ENCODE measurements at regions not wholly inside any gene's neighbourhood (a gene's known extent, or its start where the extent isn't known, plus 50 kb on each side); places are given as distances from the start of the nearest gene placed in this dataset.

DNA sequence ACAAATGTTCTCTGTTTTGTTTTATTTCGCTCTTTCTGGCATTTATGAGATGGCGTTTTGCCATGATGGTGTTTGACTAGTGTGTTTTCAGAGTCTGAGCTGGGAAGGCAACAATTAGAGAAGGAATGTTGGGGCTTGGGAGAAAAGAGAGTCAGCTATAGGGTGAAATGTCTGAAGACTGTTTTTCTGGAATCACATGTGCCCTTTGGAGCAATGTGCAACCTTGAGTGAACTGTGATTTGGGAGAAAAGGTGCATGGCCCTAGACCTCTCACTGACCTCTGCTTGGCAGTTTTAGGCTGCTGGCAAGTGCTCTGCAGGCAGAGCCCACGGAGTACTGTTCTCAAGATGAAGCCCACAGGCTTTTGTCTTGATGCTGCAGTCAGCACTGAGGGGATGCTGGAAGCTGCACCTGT is 379.9 kb upstream of the PDE3A start:
- no peak for DNase-seq (ENCODE audit: extremely low spot score)
- ChIA-PET POLR2A (no interaction called here), CTCF (interaction anchor here (1.1 kb wide), 1 partner anchor 17 kb away, joined by 3 read pairs; no protein-coding TSS in a partner anchor)
- TF ChIP-seq, protein P1, sequence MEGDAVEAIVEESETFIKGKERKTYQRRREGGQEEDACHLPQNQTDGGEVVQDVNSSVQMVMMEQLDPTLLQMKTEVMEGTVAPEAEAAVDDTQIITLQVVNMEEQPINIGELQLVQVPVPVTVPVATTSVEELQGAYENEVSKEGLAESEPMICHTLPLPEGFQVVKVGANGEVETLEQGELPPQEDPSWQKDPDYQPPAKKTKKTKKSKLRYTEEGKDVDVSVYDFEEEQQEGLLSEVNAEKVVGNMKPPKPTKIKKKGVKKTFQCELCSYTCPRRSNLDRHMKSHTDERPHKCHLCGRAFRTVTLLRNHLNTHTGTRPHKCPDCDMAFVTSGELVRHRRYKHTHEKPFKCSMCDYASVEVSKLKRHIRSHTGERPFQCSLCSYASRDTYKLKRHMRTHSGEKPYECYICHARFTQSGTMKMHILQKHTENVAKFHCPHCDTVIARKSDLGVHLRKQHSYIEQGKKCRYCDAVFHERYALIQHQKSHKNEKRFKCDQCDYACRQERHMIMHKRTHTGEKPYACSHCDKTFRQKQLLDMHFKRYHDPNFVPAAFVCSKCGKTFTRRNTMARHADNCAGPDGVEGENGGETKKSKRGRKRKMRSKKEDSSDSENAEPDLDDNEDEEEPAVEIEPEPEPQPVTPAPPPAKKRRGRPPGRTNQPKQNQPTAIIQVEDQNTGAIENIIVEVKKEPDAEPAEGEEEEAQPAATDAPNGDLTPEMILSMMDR (IDR thresholded peaks at IDR 0.05; ENCODE audit: control extremely low read depth, extremely low read depth, low read depth, missing control alignments), result no peak

DNA sequence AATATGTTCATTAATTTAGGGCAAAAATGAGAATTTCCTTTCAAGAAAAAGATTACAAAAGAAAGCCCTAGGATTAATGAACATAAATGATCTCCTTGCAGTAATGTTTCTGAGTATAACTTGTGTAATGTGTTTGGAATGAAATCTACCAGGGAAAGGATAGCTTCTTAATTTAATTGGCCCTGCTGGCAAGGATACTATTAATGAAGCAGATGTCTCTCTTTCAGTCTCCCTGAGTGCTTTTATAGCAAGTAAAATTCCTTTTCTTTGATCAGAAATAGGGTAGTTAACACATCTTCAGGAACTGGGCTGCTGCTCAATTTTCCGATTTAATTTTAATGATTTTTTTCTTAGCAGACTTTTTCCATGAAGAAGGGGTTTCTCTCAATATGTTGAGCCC is 379.4 kb upstream of the PDE3A start:
- ChIA-PET POLR2A (no interaction called here), CTCF (interaction anchor here (1.1 kb wide), 1 partner anchor 17 kb away, joined by 3 read pairs; no protein-coding TSS in a partner anchor)
- TF ChIP-seq, protein P1 (IDR thresholded peaks at IDR 0.05; ENCODE audit: control extremely low read depth, extremely low read depth, low read depth, missing control alignments), result no peak
- no peak for DNase-seq (ENCODE audit: extremely low spot score)

DNA sequence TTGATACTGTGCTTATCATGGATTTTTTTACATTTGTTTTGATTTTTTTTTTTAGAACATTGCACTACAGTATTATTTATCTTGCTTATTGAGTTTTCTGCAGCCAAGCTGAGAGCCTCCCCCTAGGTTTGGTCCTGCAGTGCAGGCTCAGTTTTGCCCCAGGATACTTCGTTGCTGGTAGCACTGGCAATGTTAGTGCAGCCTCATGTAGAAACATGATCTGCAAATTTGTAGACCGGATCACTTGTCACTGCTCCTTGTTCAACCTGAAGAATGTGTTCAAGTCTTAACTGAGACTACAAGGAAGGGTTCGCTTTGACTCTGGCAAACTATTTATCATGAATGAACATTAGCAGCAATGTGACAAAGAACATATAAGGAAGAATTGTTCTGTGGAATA is 377.2 kb upstream of the PDE3A start:
- ChIA-PET POLR2A (no interaction called here), CTCF (interaction anchor here (1.0 kb wide), 1 partner anchor 13 kb away, joined by 3 read pairs; no protein-coding TSS in a partner anchor)
- no peak for DNase-seq (ENCODE audit: extremely low spot score)
- TF ChIP-seq, protein P1 (IDR thresholded peaks at IDR 0.05; ENCODE audit: control extremely low read depth, extremely low read depth, low read depth, missing control alignments), result no peak

DNA sequence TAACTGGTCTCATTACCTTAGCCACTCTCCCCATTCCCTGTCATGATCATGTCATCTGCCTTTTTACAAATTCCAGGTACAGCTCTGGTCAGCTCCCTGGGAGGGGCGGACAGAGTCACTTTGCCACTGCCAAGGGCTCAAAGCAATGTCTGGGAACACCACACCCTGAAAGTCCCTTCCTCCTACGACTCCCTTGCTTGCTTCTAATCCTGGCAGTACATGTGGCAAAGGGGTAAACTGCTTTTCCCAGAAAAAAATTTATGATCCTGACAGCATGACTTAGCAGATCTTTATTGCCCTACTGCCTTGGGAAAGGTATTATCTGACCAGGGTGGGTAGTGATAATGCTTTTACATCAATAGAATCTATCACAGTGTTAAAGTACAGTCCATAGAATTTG is 376.0 kb upstream of the PDE3A start:
- TF ChIP-seq, protein P1 (IDR thresholded peaks at IDR 0.05; ENCODE audit: control extremely low read depth, extremely low read depth, low read depth, missing control alignments), result no peak
- ChIA-PET POLR2A (no interaction called here), CTCF (interaction anchor here (1.0 kb wide), 1 partner anchor 12 kb away, joined by 3 read pairs; no protein-coding TSS in a partner anchor)
- no peak for DNase-seq (ENCODE audit: extremely low spot score)

DNA sequence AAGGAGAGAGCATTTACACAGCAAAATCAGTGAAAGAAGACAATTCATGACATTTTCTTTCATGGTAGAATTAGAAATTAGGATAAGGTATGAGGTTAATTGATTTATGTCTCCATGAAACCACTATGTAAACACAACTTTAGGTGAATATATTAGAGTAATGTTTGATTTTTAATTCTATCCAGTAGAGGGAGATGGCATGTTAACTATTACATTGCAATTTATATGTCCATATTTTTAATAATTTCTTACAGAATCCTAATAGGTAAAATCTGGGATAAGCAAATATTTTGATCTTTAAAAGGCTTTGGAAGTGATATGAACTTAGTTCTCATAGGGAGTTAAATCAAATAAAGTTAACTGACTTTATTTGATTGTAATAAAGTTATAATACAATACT is 373.4 kb upstream of the PDE3A start:
- ChIA-PET CTCF (no interaction called here), POLR2A (no interaction called here)
- TF ChIP-seq, protein P1 (IDR thresholded peaks at IDR 0.05; ENCODE audit: control extremely low read depth, extremely low read depth, low read depth, missing control alignments), result no peak
- no peak for DNase-seq (ENCODE audit: extremely low spot score)

DNA sequence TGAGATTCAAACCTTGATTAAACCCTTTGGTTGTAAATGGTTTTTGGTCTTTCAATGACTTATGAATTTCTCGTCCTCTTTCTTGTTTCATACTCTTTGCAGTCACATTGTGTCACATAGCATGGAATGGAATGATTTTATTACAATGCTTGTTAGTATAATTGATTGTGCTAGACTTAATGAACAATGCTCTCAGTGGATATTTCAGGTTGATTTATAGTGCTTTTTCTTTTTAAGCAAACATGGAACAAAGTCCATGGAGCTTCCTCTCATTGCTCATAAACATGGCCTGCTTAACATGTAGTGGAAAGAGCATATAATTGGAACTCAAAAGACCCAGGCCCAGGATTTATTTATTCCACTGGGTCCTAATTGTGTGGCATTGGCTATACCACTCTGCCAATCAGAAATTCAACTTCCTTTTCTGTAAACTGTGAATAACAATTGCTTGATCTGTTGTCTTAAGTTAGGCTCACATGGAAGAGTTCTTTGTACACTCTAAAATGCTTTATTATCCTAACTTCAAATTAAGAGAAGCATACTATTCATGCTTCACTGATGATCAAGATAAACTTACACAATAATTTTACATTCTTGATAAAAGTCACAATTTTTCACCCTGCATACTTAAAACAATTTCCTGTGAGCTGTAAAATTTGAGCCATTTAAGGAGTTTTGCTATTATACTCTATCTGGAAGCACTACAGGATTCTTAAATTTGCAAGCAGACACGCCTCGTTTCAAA is 370.5 kb upstream of the PDE3A start:
- DNase-seq (ENCODE audit: extremely low spot score), result no peak
- CTCF ChIA-PET, result interaction anchor here (1.0 kb wide), 1 partner anchor 9 kb away, joined by 3 read pairs; no protein-coding TSS in a partner anchor
- POLR2A ChIA-PET, result no interaction called here
- TF ChIP-seq, protein P1 (IDR thresholded peaks at IDR 0.05; ENCODE audit: control extremely low read depth, extremely low read depth, low read depth, missing control alignments), result no peak

Data from GM10248 (cell line).